ENCODE measurements at regions not wholly inside any gene's neighbourhood (a gene's known extent, or its start where the extent isn't known, plus 50 kb on each side); places are given as distances from the start of the nearest gene placed in this dataset.

GRCh38 chr4:24656906-24657305 lies 72.6 kb upstream of the DHX15 start:
- Histone ChIP-seq H3K9ac (replicated peaks; ENCODE audit: extremely low read depth, insufficient read depth, low read length) (no peak overlapping the region), H3K4me3 (replicated peaks in 1 of 3; ENCODE audit: insufficient read depth in 1 of 3, low read depth in 1 of 3, low read length in 3 of 3) (no peak overlapping the region), H3K9me1 (replicated peaks; ENCODE audit: control insufficient read depth, extremely low read depth, insufficient read depth, low read length) (no peaks in the 10 kb centered on the region), H2AFZ (ENCODE audit: low read depth, low read length) (no peak overlapping the region), H3K27me3 (ENCODE audit: control insufficient read depth in 2 of 2, insufficient read depth in 2 of 2, low read length in 2 of 2) (peaks cover 0 to 3% of the 10 kb centered on the region in 2 experiments), H4K20me1 (replicated peaks; ENCODE audit: control insufficient read depth, extremely low read depth, insufficient read depth, low read length) (no peaks in the 10 kb centered on the region), H3K9me3 (replicated peaks; ENCODE audit: control insufficient read depth, insufficient read depth, low read length) (no peaks in the 10 kb centered on the region), H3K36me3 (ENCODE audit: control insufficient read depth in 2 of 2, extremely low read depth in 1 of 2, insufficient read depth in 2 of 2, low read length in 2 of 2) (no peaks in the 10 kb centered on the region), H3K27ac (ENCODE audit: insufficient read depth, low read depth, low read length) (no peak overlapping the region), H3K79me2 (ENCODE audit: control insufficient read depth, insufficient read depth, low read length) (no peaks in the 10 kb centered on the region), H3K4me1 (ENCODE audit: control insufficient read depth, extremely low read depth, insufficient read depth, low read length) (no peaks in the 10 kb centered on the region), H3K4me2 (ENCODE audit: insufficient read depth, low read length) (no peak overlapping the region)
- CTCF ChIA-PET = no interaction called here
- DNase-seq (ENCODE audit: low read depth, low spot score) (no peak), FAIRE-seq (no peak)
- POLR2A ChIA-PET = no interaction called here
- dilution Hi-C loops (cut with MboI; ENCODE audit: extremely low pct_ligation_motif_present, low sequenced_read_pairs) = no loop called here
- BruUV-seq (replicated peaks) = no TSS peak
- intact Hi-C loops (cut with micrococcal nuclease) = no loop called here
- TF ChIP-seq POLR2AphosphoS5 (IDR thresholded peaks at IDR 0.05; ENCODE audit: insufficient read depth, low read depth, low read length) = no peak
- no peak for TF ChIP-seq FOS (IDR thresholded peaks at IDR 0.05; ENCODE audit: borderline replicate concordance, insufficient read depth, low read length)
- TF ChIP-seq GATA2 (IDR thresholded peaks at IDR 0.05; ENCODE audit: insufficient read depth, insufficient read length, low read depth, low read length) = no peak
- no peak for TF ChIP-seq CTCF (IDR thresholded peaks at IDR 0.05; ENCODE audit: extremely low read depth in 1 of 2, insufficient read depth in 1 of 2, low read depth in 1 of 2, low read length in 2 of 2)
- TF ChIP-seq MAX (IDR thresholded peaks at IDR 0.05; ENCODE audit: insufficient read depth, insufficient read length) = no peak
- no peak for TF ChIP-seq EZH2 (IDR thresholded peaks at IDR 0.05; ENCODE audit: borderline replicate concordance, low read depth, low read length, severe bottlenecking)
- TF ChIP-seq POLR2A (IDR thresholded peaks at IDR 0.05; ENCODE audit: low read depth, low read length) = no peak
- no peak for TF ChIP-seq MYC (IDR thresholded peaks at IDR 0.05; ENCODE audit: low read depth, low read length)

Measured in endothelial cell of umbilical vein (primary cell).